IMR-90 (cell line): ENCODE measurements at regions not wholly inside any gene's neighbourhood (a gene's known extent, or its start where the extent isn't known, plus 50 kb on each side); places are given as distances from the start of the nearest gene placed in this dataset.
"Not testable (repeated sequence)": the region's sequence is repeated elsewhere in the genome, so short reads cannot be mapped to it uniquely, and the experiment has no call there.

Experiments
- ATAC-seq: fragments of 200-7000 bp; cut with Tn5 transposase; 2 replicates; pipeline ENCODE4 v1.9.1; 2020; ENCODE audit warnings: low read depth, mild to moderate bottlenecking, moderate library complexity
- BruUV-seq: library from RNA; stranded (reverse); fragments of 400-500 nt; replicated peaks from 2 replicates; lab custom pipeline; 2021; lab: Mats Ljungman, UMichigan
- CTCF ChIA-PET: fragments of 300-600 bp; formaldehyde crosslinking; extraction: SDS; loops from one replicate; lab custom pipeline; 2021; ENCODE audit warnings: antibody characterized with exemption; lab: Yijun Ruan, JAX
- POLR2A ChIA-PET: fragments of 300-600 bp; sonication (Branson Sonifier 250); formaldehyde crosslinking; loops from one replicate; lab custom pipeline; 2022; ENCODE audit warnings: antibody characterized with exemption; ENCODE audit not compliant: unreplicated experiment; lab: Charles Lee
- DNase-seq: peaks from one replicate; pipeline ENCODE4 v3.0.0; 2013
- H2AFZ ChIP-seq: replicated peaks from 2 replicates; pipeline ENCODE3; 2013; ENCODE audit warnings: low read length, mild to moderate bottlenecking; ENCODE audit not compliant: poor library complexity
- H2AK5ac ChIP-seq: 2 replicates; pipeline ENCODE4 v1.6.1; 2013; ENCODE audit warnings: low read depth, low read length, inconsistent platforms
- H2AK9ac ChIP-seq: replicated peaks from 2 replicates; pipeline ENCODE3; 2013; ENCODE audit warnings: mild to moderate bottlenecking, low read depth, low read length, moderate library complexity; ENCODE audit not compliant: poor library complexity
- H2BK120ac ChIP-seq: 2 replicates; pipeline ENCODE4 v1.6.1; 2013; ENCODE audit warnings: low read depth, low read length, inconsistent platforms
- H2BK15ac ChIP-seq: 3 replicates; pipeline ENCODE4 v1.6.1; 2013; ENCODE audit warnings: low read depth, low read length, inconsistent platforms
- H2BK20ac ChIP-seq: 2 replicates; pipeline ENCODE4 v1.6.1; 2013; ENCODE audit warnings: low read depth, mild to moderate bottlenecking, inconsistent platforms, low read length, moderate library complexity
- H2BK5ac ChIP-seq: 2 replicates; pipeline ENCODE4 v1.6.1; 2013; ENCODE audit warnings: mild to moderate bottlenecking, low read depth, low read length, inconsistent platforms; ENCODE audit not compliant: poor library complexity, severe bottlenecking
- H3K14ac ChIP-seq: replicated peaks from 2 replicates; pipeline ENCODE4 v1.6.1; 2013; ENCODE audit warnings: low read depth, low read length, inconsistent platforms
- H3K18ac ChIP-seq: 2 replicates; pipeline ENCODE4 v1.6.1; 2013; ENCODE audit warnings: low read depth, low read length, control low read depth
- H3K23ac ChIP-seq: 2 replicates; pipeline ENCODE4 v1.6.1; 2013; ENCODE audit warnings: low read depth, low read length, inconsistent platforms
- H3K27ac ChIP-seq: 2 replicates; pipeline ENCODE4 v1.5.1; 2013; ENCODE audit warnings: mild to moderate bottlenecking, control low read depth, low read length; ENCODE audit not compliant: insufficient read depth
- H3K27me3 ChIP-seq: 2 replicates; pipeline ENCODE4 v1.6.1; 2013; ENCODE audit warnings: low read length; ENCODE audit not compliant: control insufficient read depth, insufficient read depth
- H3K36me3 ChIP-seq: 2 replicates; pipeline ENCODE4 v1.6.1; 2013; ENCODE audit warnings: low read length, mixed read lengths; ENCODE audit not compliant: control insufficient read depth, insufficient read depth
- H3K4ac ChIP-seq: 2 replicates; pipeline ENCODE4 v1.6.1; 2013; ENCODE audit warnings: low read depth, low read length, inconsistent platforms
- H3K4me1 ChIP-seq: 2 replicates; pipeline ENCODE4 v1.6.1; 2013; ENCODE audit warnings: low read length, mixed read lengths; ENCODE audit not compliant: control insufficient read depth, insufficient read depth
- H3K4me2 ChIP-seq: 2 replicates; pipeline ENCODE4 v1.6.1; 2013; ENCODE audit warnings: low read depth, mild to moderate bottlenecking, control low read depth, low read length, moderate library complexity
- H3K4me3 ChIP-seq: 2 replicates; pipeline ENCODE4 v1.5.1; 2013; ENCODE audit warnings: low read depth, mild to moderate bottlenecking, control low read depth, low read length, moderate library complexity; ENCODE audit not compliant: insufficient read depth
- H3K56ac ChIP-seq: 2 replicates; pipeline ENCODE4 v1.6.1; 2013; ENCODE audit warnings: low read length, inconsistent platforms; ENCODE audit not compliant: insufficient read depth; ENCODE audit errors: extremely low read depth
- H3K79me1 ChIP-seq, 2 experiments: 2 replicates each; pipeline ENCODE4 v1.6.1; 2013; ENCODE audit warnings: low read length in 2 of 2, inconsistent platforms in 1 of 2, low read depth in 1 of 2
- H3K9ac ChIP-seq: 2 replicates; pipeline ENCODE4 v1.6.1; 2013; ENCODE audit warnings: low read depth, low read length, control low read depth
- H3K9me1 ChIP-seq: 2 replicates; pipeline ENCODE4 v1.6.1; 2013; ENCODE audit warnings: low read length, inconsistent platforms; ENCODE audit not compliant: insufficient read depth
- H3K9me3 ChIP-seq: 2 replicates; pipeline ENCODE4 v1.6.1; 2013; ENCODE audit warnings: low read length; ENCODE audit not compliant: control insufficient read depth, insufficient read depth
- H4K20me1 ChIP-seq: 2 replicates; pipeline ENCODE4 v1.6.1; 2013; ENCODE audit warnings: low read length, inconsistent platforms; ENCODE audit not compliant: insufficient read depth
- H4K5ac ChIP-seq: 2 replicates; pipeline ENCODE4 v1.6.1; 2013; ENCODE audit warnings: mild to moderate bottlenecking, low read depth, low read length, control low read depth
- H4K8ac ChIP-seq, 2 experiments: 2 replicates each; pipeline ENCODE4 v1.6.1; 2013; ENCODE audit warnings: low read depth in 2 of 2, low read length in 2 of 2, control low read depth in 1 of 2, inconsistent platforms in 1 of 2
- H4K91ac ChIP-seq: 2 replicates; pipeline ENCODE4 v1.6.1; 2013; ENCODE audit warnings: low read depth, low read length, inconsistent platforms; ENCODE audit not compliant: insufficient read depth
- WGBS, 2 experiments: methylation state at CpG; one replicate each; pipeline versions ENCODE4 v1.1.5 to v1.1.7; 2013; ENCODE audit warnings: missing lambda C conversion rate in 2 of 2; ENCODE audit not compliant: insufficient read length in 1 of 2; ENCODE audit errors: extremely low coverage in 2 of 2; 5-methylcytosine and 5-hydroxymethylcytosine counted together
- dilution Hi-C: fragments of 300-500 bp; cut with HindIII; formaldehyde crosslinking; loops from one replicate; pipeline ENCODE4 v1.14.3; 2018; ENCODE audit warnings: low sequenced_read_pairs; ENCODE audit not compliant: unreplicated experiment
- in situ Hi-C: fragments of 300-500 bp; cut with MboI; formaldehyde crosslinking; loops from 3 replicates; pipeline ENCODE4 v1.14.3; 2019; ENCODE audit warnings: low sequenced_read_pairs, inconsistent platforms, mixed read lengths
- intact Hi-C: fragments of 100-400 bp; cut with micrococcal nuclease; formaldehyde crosslinking; loops from 2 replicates; pipeline ENCODE4 v1.10.0; 2022

DNA sequence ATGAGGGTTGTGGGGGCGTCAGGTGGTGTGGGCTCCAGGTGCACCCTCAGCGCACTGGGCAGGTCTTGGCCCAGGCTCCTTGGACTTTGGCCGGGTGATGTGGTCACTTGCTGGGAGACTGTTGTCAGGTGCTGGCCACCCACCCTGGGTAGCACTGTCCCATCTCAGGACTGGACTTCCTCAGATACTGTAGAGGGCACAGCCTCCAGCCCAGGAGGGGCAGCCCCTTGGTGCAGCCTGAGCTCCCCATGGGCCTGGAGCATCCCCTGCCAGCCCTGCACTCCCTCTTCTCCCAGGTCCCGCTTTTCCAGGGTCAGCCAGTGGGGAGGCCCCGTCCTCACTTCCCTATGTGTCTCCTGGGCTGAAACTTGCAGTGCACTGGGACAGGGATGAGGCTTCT lies 592.3 kb downstream of the CWH43 start:
- ATAC-seq, H3K36me3 ChIP-seq, H2BK20ac ChIP-seq, dilution Hi-C loops, BruUV-seq, H2BK5ac ChIP-seq, H3K4ac ChIP-seq, H4K8ac ChIP-seq, H3K4me1 ChIP-seq, H3K4me2 ChIP-seq, H3K27me3 ChIP-seq, H4K5ac ChIP-seq, H4K91ac ChIP-seq, H3K79me1 ChIP-seq, H3K9ac ChIP-seq, CTCF ChIA-PET, H2AK9ac ChIP-seq, H2AK5ac ChIP-seq, DNase-seq, H2BK120ac ChIP-seq, POLR2A ChIA-PET, H3K56ac ChIP-seq, H2BK15ac ChIP-seq, H3K14ac ChIP-seq, H3K9me1 ChIP-seq, H3K27ac ChIP-seq, H2AFZ ChIP-seq, in situ Hi-C loops, H4K20me1 ChIP-seq, intact Hi-C loops, H3K23ac ChIP-seq, H3K4me3 ChIP-seq, H3K18ac ChIP-seq: not testable (repeated sequence)
- H3K9me3 ChIP-seq, result peaks cover 11% of the 10 kb centered on the region; the same call in 1 of the 2 replicates
- no CpG with 5 or more reads among the region's 5 CpGs for WGBS, 2 experiments

DNA sequence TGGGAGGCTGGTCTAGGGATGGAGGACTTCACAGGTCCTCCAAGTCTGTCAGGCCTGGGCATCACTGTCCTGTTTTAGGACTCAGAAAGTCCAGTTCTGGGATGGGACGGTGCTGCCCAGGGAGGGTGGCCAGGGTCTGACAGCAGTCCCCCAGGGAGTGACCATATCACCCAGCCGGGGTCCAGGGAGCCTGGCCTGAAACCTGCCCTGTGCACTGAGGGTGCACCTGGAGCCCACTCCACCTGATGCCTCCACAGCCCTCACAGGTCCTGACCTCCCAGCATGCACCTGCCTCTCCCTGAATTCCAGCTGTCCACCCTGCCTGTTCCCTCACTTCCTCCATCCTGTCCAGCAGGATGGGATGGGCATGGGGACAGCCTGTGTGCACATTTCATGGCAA lies 592.8 kb downstream of the CWH43 start:
- H2AFZ ChIP-seq, H3K4me2 ChIP-seq, dilution Hi-C loops, H3K9ac ChIP-seq, POLR2A ChIA-PET, H3K14ac ChIP-seq, H4K20me1 ChIP-seq, H3K4me3 ChIP-seq, H3K56ac ChIP-seq, in situ Hi-C loops, H3K36me3 ChIP-seq, H3K79me1 ChIP-seq, H2AK5ac ChIP-seq, H3K4ac ChIP-seq, H3K18ac ChIP-seq, intact Hi-C loops, ATAC-seq, H4K8ac ChIP-seq, H3K27me3 ChIP-seq, H4K91ac ChIP-seq, H3K23ac ChIP-seq, H3K27ac ChIP-seq, BruUV-seq, H3K4me1 ChIP-seq, H4K5ac ChIP-seq, H2AK9ac ChIP-seq, H3K9me1 ChIP-seq, H2BK5ac ChIP-seq, H2BK20ac ChIP-seq, H2BK120ac ChIP-seq, DNase-seq, CTCF ChIA-PET, H2BK15ac ChIP-seq: not testable (repeated sequence)
- H3K9me3 ChIP-seq, result peaks cover 11% of the 10 kb centered on the region; the same call in 1 of the 2 replicates
- no CpG with 5 or more reads among the region's 2 CpGs for WGBS, 2 experiments
